ENCODE measurements at regions not wholly inside any gene's neighbourhood (a gene's known extent, or its start where the extent isn't known, plus 50 kb on each side); places are given as distances from the start of the nearest gene placed in this dataset.

GRCh38 chr2:18271370-18272147 is 288.9 kb downstream of the RDH14 start:
- no peak for TF ChIP-seq FOXA1 (IDR thresholded peaks at IDR 0.05)
- no peak for TF ChIP-seq FOXM1 (IDR thresholded peaks at IDR 0.05; ENCODE audit: borderline replicate concordance)
- TF ChIP-seq ARNT (IDR thresholded peaks at IDR 0.05) = no peak
- TF ChIP-seq L3MBTL2 (conservative IDR thresholded peaks at IDR 0.05) = no peak
- no peak for TF ChIP-seq SP1 (IDR thresholded peaks at IDR 0.05)
- no peak for TF ChIP-seq BHLHE40 (IDR thresholded peaks at IDR 0.05; ENCODE audit: borderline replicate concordance)
- TF ChIP-seq ELF4 (IDR thresholded peaks at IDR 0.05) = no peak
